HCT116 (cell line): ENCODE measurements at regions not wholly inside any gene's neighbourhood (a gene's known extent, or its start where the extent isn't known, plus 50 kb on each side); places are given as distances from the start of the nearest gene placed in this dataset.

Experiments used
- ATAC-seq: fragments of 200-7000 bp; cut with Tn5 transposase; 2 replicates; pipeline ENCODE4 v1.9.1; 2020; ENCODE audit warnings: mild to moderate bottlenecking, moderate library complexity
- BruUV-seq: library from RNA; stranded (reverse); fragments of 400-500 nt; replicated peaks from 2 replicates; lab custom pipeline; 2021; lab: Mats Ljungman, UMichigan
- CTCF ChIA-PET: fragments of 300-600 bp; sonication (Branson Sonifier 250); formaldehyde crosslinking; loops from one replicate; lab custom pipeline; 2021; ENCODE audit warnings: antibody characterized with exemption; lab: Charles Lee
- POLR2A ChIA-PET: fragments of 300-600, 350-600 bp; sonication (Branson Sonifier 250); formaldehyde crosslinking; loops from one replicate; lab custom pipeline; 2021; ENCODE audit warnings: antibody characterized with exemption; lab: Charles Lee
- RAD21 ChIA-PET, 2 experiments: fragments of 300-600 bp; sonication (Branson Sonifier 250); formaldehyde crosslinking; loops; one replicate each; lab custom pipeline; 2023; ENCODE audit warnings: low total read pairs in 2 of 2; ENCODE audit not compliant: uncharacterized antibody in 2 of 2, unreplicated experiment in 2 of 2, low non-redundant PET in 1 of 2; lab: Charles Lee
- DNase-seq: peaks from one replicate; pipeline ENCODE4 v3.0.0-alpha.2; 2010; ENCODE audit warnings: low read depth, low spot score
- H2AFZ ChIP-seq: fragments of 200-600 bp; shearing (Covaris generic), sonication (generic); 2 replicates; pipeline ENCODE4 v1.6.1; 2017; ENCODE audit warnings: low read depth, mixed run types, mixed read lengths, antibody characterized with exemption, low read length; ENCODE audit not compliant: poor library complexity, severe bottlenecking
- H3K27ac ChIP-seq: 2 replicates; pipeline ENCODE4 v1.5.1; 2012; ENCODE audit warnings: low read depth, low read length
- H3K27me3 ChIP-seq: fragments of 200-600 bp; sonication (generic); 2 replicates; pipeline ENCODE4 v1.6.1; 2016; ENCODE audit warnings: mixed run types, low read length, mixed read lengths; ENCODE audit not compliant: insufficient read depth
- H3K36me3 ChIP-seq, 2 experiments: fragments of 200-500 bp in 1 of 2; fragments of 200-600 bp in 1 of 2; sonication (Bioruptor generic) in 1 of 2; sonication (generic) in 1 of 2; 2 replicates each; pipeline versions ENCODE4 v1.5.1 to v1.6.1; 2014 to 2016; ENCODE audit warnings: low read length in 2 of 2, inconsistent platforms in 1 of 2, mixed read lengths in 1 of 2, mixed run types in 1 of 2; ENCODE audit not compliant: insufficient read depth in 2 of 2, control insufficient read depth in 1 of 2
- H3K4me1 ChIP-seq, 2 experiments: fragments of 200-600 bp in 1 of 2; sonication (generic) in 1 of 2; 2 replicates each; pipeline versions ENCODE4 v1.5.1 to v1.6.1; 2012 to 2017; ENCODE audit warnings: low read length in 2 of 2, inconsistent platforms in 1 of 2, mild to moderate bottlenecking in 1 of 2, mixed read lengths in 1 of 2, mixed run types in 1 of 2, moderate library complexity in 1 of 2; ENCODE audit not compliant: insufficient read depth in 2 of 2, control insufficient read depth in 1 of 2
- H3K4me2 ChIP-seq: fragments of 200-600 bp; sonication (generic); 2 replicates; pipeline ENCODE4 v1.6.1; 2017; ENCODE audit warnings: mixed run types, low read length, mixed read lengths
- H3K4me3 ChIP-seq, 2 experiments: fragments of 200-600 bp in 1 of 2; sonication (generic) in 1 of 2; replicated peaks in 1 of 2; 2 replicates each; pipeline ENCODE4 v1.5.1; 2011 to 2016; ENCODE audit warnings: low read length in 2 of 2, control low read depth in 1 of 2, low read depth in 1 of 2, mild to moderate bottlenecking in 1 of 2, mixed read lengths in 1 of 2, mixed run types in 1 of 2
- H3K79me2 ChIP-seq: fragments of 200-600 bp; sonication (generic); 2 replicates; pipeline ENCODE4 v1.6.1; 2017; ENCODE audit warnings: mild to moderate bottlenecking, mixed run types, low read length, moderate library complexity, mixed read lengths; ENCODE audit not compliant: insufficient read depth
- H3K9ac ChIP-seq: fragments of 200-600 bp; sonication (generic); 2 replicates; pipeline ENCODE4 v1.6.1; 2016; ENCODE audit warnings: low read length, mixed read lengths
- H3K9me2 ChIP-seq: fragments of 200-600 bp; sonication (generic), shearing (Covaris generic); 2 replicates; pipeline ENCODE4 v1.6.1; 2017; ENCODE audit warnings: mixed run types, mild to moderate bottlenecking, moderate library complexity; ENCODE audit not compliant: insufficient read depth
- H3K9me3 ChIP-seq, 2 experiments: fragments of 200-500 bp in 1 of 2; fragments of 200-600 bp in 1 of 2; sonication (Bioruptor generic) in 1 of 2; sonication (generic) in 1 of 2; 2 replicates each; pipeline ENCODE4 v1.6.1; 2014 to 2017; ENCODE audit warnings: low read length in 2 of 2, mixed read lengths in 2 of 2, inconsistent platforms in 1 of 2, low read depth in 1 of 2, mild to moderate bottlenecking in 1 of 2, mixed run types in 1 of 2, moderate library complexity in 1 of 2; ENCODE audit not compliant: control insufficient read depth in 1 of 2, insufficient read depth in 1 of 2
- H4K20me1 ChIP-seq: fragments of 200-600 bp; sonication (generic), shearing (Covaris generic); 2 replicates; pipeline ENCODE4 v1.6.1; 2017; ENCODE audit warnings: mixed run types, mild to moderate bottlenecking, moderate library complexity; ENCODE audit not compliant: insufficient read depth
- ATF3 ChIP-seq: IDR thresholded peaks from 2 replicates; pipeline ENCODE4 v1.6.1; 2012
- CBX3 ChIP-seq: IDR thresholded peaks from 2 replicates; pipeline ENCODE4 v1.6.1; 2012; ENCODE audit warnings: low read depth
- CTCF ChIP-seq, 3 experiments: fragments of 200-600 bp in 1 of 3; sonication (generic) in 1 of 3; IDR thresholded peaks in 2 of 3; conservative IDR thresholded peaks in 1 of 3; 2 replicates each; pipeline ENCODE4 v1.5.1; 2012 to 2017; ENCODE audit warnings: low read depth in 2 of 3, low read length in 2 of 3, antibody characterized with exemption in 1 of 3, borderline replicate concordance in 1 of 3, control low read depth in 1 of 3, mild to moderate bottlenecking in 1 of 3, mixed read lengths in 1 of 3, mixed run types in 1 of 3, moderate library complexity in 1 of 3; ENCODE audit not compliant: insufficient read depth in 1 of 3
- EGR1 ChIP-seq: IDR thresholded peaks from 2 replicates; pipeline ENCODE4 v1.6.1; 2012; ENCODE audit warnings: low read depth
- ELF1 ChIP-seq: IDR thresholded peaks from 2 replicates; pipeline ENCODE4 v1.6.1; 2012; ENCODE audit warnings: low read depth, borderline replicate concordance
- EZH2 ChIP-seq: fragments of 200-600 bp; sonication (generic); IDR thresholded peaks from 2 replicates; pipeline ENCODE4 v1.6.1; 2017; ENCODE audit warnings: antibody characterized with exemption, mixed run types
- FOSL1 ChIP-seq: IDR thresholded peaks from 2 replicates; pipeline ENCODE4 v1.6.1; 2012; ENCODE audit warnings: low read depth
- JUND ChIP-seq: IDR thresholded peaks from 2 replicates; pipeline ENCODE4 v1.6.1; 2012
- POLR2A ChIP-seq: IDR thresholded peaks from 2 replicates; pipeline ENCODE4 v1.7.0; 2011; ENCODE audit warnings: borderline replicate concordance; ENCODE audit not compliant: insufficient read depth, insufficient read length; ENCODE audit errors: extremely low read depth
- RAD21 ChIP-seq: IDR thresholded peaks from 2 replicates; pipeline ENCODE4 v1.6.1; 2012; ENCODE audit warnings: low read depth, mild to moderate bottlenecking
- SRF ChIP-seq: IDR thresholded peaks from 2 replicates; pipeline ENCODE4 v1.6.1; 2012; ENCODE audit warnings: low read depth
- TCF7L2 ChIP-seq: IDR thresholded peaks from 2 replicates; pipeline ENCODE4 v1.7.0; 2011; ENCODE audit warnings: borderline replicate concordance, inconsistent platforms; ENCODE audit not compliant: insufficient read depth, insufficient read length; ENCODE audit errors: extremely low read depth
- ZBTB33 ChIP-seq: IDR thresholded peaks from 2 replicates; pipeline ENCODE4 v1.6.1; 2011; ENCODE audit warnings: mild to moderate bottlenecking, low read length, moderate library complexity; ENCODE audit not compliant: insufficient replicate concordance; ENCODE audit errors: extremely low read depth
- ZNF274 ChIP-seq: fragments of 200-500 bp; sonication (Bioruptor generic); IDR thresholded peaks from 2 replicates; pipeline ENCODE4 v1.6.1; 2014; ENCODE audit warnings: mild to moderate bottlenecking, low read depth, low read length, inconsistent platforms
- intact Hi-C: fragments of 100-400 bp; cut with micrococcal nuclease; formaldehyde crosslinking; loops from 2 replicates; pipeline ENCODE4 v1.10.0; 2022

GRCh38 chr2:199163613-199164458 lies 293.9 kb downstream of the SATB2 start:
- no peaks in the 10 kb centered on the region for H3K36me3 ChIP-seq
- ChIA-PET RAD21 (no interaction called here), POLR2A (no interaction called here), CTCF (no interaction called here)
- H3K4me2 ChIP-seq: no peak overlapping the region
- DNase-seq: no peak
- no peak overlapping the region for H2AFZ ChIP-seq
- no peak overlapping the region for H3K4me3 ChIP-seq
- no peak overlapping the region for H3K9ac ChIP-seq
- no peak for ATAC-seq
- H3K27ac ChIP-seq: no peak overlapping the region
- TF ChIP-seq TCF7L2 (no peak), POLR2A (no peak), CBX3 (no peak), ELF1 (no peak), SRF (no peak), RAD21 (no peak), JUND (no peak), EGR1 (no peak), CTCF (IDR thresholded peaks at IDR 0.05 in 2 of 3, conservative IDR thresholded peaks at IDR 0.05 in 1 of 3; ENCODE audit: borderline replicate concordance in 1 of 3, insufficient read depth in 1 of 3, low read depth in 2 of 3, low read length in 2 of 3) (no peak), ZBTB33 (no peak), ZNF274 (no peak), ATF3 (no peak), FOSL1 (no peak), EZH2 (no peak)
- intact Hi-C loops: no loop called here
- H4K20me1 ChIP-seq: no peaks in the 10 kb centered on the region
- H3K9me3 ChIP-seq: no peaks in the 10 kb centered on the region
- H3K9me2 ChIP-seq: no peaks in the 10 kb centered on the region
- H3K27me3 ChIP-seq: no peaks in the 10 kb centered on the region
- H3K4me1 ChIP-seq: peaks cover 0 to 5% of the 10 kb centered on the region in 2 experiments; a peak in 2 of 4 replicates
- no TSS peak for BruUV-seq
- H3K79me2 ChIP-seq: no peaks in the 10 kb centered on the region
